ENCODE measurements at regions not wholly inside any gene's neighbourhood (a gene's known extent, or its start where the extent isn't known, plus 50 kb on each side); places are given as distances from the start of the nearest gene placed in this dataset.
"Not testable (repeated sequence)": the region's sequence is repeated elsewhere in the genome, so short reads cannot be mapped to it uniquely, and the experiment has no call there.

DNA sequence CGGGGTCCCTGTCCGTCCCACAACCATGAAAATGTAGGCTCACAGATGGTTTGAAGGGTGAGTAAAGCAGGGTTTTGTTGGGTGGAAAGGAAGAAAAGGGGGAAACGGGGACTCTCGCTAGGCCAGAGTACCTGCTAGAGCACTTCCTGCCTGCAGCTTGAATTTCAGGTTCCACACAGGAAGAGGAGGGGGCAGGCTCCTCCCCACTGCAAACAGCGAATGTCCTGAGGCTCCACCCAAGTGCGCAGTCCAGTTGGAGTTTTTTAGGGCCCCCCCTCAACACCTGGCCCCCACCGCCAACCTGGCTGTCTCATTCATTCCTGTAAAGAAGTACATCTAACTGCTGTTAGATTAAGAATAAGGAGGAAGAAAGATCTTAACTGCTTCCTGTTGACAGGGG, 414.7 kb downstream of the SH2D4B start:
- no peak for DNase-seq

DNA sequence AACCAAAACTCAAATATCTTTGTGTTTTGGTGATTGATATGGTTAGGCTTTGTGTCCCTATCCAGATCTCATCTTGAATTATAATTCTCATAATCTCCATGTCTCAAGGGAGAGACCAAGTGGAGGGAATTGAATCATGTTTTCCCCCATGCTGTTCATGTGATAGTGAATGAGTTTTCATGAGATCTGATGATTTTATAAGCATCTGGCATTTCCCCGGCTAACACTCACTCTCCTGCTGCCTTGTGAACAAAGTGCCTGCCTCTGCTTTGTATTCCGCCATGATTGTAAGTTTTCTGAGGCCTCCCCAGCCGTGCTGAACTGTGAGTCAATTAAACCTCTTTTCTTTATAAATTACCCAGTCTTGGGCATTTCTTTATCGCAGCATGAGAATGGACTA, 419.5 kb downstream of the SH2D4B start:
- DNase-seq: no peak

DNA sequence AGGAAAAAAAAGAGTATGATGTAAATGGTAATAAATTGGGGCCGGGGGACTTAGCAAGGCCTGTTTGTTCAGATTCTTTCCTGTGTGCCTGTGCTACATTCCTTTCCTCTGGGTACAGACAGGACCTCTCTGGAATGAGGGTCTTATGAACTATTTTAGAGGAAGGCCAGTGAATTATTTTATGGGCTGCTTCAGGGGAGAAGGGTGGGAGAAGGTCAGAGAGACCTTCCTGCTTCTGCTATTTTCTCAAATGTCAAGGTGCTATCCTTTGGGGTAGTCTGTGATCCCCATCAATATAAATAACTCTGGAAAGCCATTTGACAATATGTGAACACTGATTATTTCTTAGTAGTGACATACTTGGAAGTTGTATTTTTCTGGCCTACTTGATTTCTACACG, 426.5 kb downstream of the SH2D4B start:
- DNase-seq: no peak

DNA sequence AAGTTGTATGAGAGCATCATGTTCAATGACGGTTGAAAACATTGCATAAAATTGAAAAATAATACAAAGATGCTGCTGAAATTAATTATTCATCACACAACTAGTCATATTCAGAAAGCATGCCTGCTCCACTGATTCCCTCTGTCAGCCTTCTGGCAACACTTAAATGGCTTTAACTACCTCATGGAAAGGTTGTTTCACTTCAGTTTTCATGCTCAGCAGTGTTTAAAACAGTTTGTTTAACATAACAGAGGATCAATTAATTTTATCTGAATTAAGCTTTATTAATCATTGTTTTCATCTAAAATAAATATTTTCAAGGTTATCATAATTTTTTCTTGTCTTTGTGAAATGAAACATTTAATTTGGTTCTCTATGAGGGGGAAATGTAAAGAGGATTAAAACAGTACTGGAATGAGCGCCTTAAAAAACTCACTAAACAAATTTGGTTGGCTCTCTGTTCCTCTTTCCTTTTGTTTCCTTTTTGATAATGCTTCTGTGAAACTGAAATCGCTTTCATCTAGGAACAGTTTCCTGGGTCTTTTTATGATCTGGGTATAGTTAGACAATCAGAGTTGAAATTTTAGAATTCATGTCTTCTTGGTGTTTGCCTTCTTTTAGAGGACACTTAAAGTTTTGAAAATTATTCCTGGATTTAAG, 427.4 kb downstream of the SH2D4B start:
- no peak for DNase-seq

DNA sequence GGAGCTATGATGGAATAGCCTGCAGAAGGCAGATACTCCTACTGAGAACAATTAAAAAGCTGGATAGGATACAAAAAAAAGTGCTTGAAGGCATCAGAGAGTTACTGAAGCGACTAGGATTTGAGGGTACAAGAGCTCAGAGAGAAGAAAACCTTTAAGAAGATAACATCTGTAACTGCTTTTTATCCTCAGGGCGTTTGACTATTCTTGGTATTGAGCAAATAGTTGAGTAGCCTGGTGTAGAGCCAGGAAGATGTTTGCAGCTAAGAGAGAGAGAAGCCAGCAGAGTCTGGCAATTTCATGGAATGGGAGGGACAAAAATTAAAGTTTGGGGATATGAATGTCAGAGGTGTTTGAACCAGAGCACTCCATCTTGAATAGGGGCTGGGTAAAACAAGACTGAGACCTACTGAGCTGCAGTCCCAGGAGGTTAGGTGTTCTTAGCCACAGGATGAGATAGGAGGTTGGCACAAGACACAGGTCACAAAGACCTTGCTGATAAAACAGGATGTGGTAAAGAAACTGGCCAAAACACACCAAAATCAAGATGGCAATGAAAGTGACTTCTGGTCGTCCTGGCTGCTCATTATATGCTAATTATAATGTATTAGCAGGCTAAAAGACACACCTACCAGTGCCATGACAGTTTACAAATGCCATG, 428.8 kb downstream of the SH2D4B start:
- no peak for DNase-seq

DNA sequence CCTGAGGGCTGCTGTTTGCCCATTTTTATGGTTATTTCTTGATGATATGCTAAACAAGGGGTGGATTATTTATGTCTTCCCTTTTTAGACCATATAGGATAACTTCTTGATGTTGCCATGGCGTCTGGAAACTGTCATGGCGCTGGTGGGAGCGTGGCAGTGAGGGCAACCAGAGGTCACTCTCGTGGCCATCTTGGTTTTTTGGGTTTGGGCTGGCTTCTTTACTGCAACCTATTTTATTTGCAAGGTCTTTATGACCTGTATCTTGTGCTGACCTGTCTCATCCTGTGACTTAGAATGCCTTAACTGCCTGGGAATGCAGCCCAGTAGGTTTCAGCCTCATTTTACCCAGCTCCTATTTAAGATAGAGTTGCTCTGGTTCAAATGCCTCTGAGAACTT, 429.7 kb downstream of the SH2D4B start:
- DNase-seq: not testable (repeated sequence)

DNA sequence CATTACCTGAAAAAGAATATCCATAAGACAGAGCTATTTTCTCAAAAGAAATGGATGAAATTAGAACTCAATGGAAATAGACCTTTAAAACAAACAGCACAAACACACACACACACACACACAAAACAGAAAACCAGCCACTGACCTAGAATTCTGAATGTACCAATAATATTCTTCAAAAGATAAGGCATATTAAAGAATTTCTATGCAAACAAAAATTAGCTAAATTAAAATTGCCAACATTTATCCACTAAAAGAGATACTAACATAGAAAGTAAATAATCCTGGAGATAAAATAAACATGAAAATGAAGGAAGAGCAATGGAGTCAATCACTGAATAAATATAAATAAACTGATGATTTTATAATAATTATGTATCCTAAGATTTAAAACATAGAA, 431.2 kb downstream of the SH2D4B start:
- no peak for DNase-seq

GRCh38 chr10:80971461-80971860, 433.8 kb downstream of the SH2D4B start:
- DNase-seq: no peak

DNA sequence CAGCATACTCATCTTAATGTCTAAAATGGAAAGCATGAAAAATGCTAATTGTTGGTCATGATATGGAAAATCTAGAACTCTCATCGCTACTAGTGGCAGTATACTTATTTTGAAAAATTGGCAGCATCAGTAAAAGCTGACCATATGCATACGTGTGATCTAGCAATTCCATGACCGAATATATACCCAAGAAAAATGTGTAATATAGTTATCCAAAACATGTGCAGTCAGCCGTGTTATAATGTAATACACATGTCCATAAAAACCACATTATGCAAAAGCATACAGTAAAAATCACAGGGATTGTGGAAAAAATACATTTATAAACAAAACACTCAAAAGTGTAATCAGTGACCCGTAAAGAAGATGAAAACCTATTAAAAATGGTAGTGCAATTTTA, 439.0 kb downstream of the SH2D4B start:
- DNase-seq: no peak

DNA sequence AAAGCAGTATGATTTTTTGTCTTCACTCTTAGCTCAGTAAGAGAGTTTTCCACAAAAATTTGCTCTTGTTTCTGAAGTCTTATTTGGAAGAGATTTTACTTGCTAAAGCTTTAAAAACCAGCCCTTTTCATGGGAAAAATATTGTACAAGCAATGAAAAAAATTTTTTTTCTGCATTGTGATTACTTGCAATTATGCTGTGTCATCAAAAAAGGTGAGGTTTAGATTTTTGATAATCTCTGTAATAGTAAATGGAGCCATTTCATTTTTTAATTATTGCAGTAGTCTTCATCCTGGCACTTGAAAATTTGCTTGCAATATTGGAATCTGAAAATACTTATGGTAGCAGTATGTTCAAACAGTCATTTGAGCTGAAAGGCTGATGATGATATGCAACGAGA, 447.4 kb downstream of the SH2D4B start:
- DNase-seq: no peak

- DNase-seq: no peak
These were observed 448.9 kb downstream of the SH2D4B start for GRCh38 chr10:80986596-80986995.

DNA sequence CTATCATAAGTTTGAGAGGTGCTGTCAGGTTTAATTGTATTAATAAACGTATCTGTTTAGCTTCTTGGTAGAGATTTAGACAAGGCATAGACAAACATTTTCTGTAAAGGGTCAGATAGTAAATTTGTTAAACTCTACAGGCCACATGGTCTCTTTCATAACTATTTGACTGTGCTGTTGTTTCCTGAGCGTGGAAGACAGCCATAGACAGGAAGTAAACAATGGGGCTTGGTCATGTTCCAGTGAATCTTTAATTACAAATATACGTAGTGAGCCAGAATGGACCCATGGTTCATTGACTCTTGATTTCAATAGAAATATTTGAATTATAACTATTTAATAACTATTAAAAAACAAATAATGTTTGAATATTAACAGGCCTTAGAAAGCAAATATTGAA, 451.1 kb downstream of the SH2D4B start:
- no peak for DNase-seq

GRCh38 chr10:80996615-80997193, 459.0 kb downstream of the SH2D4B start:
- DNase-seq: peak; percentile 5

DNA sequence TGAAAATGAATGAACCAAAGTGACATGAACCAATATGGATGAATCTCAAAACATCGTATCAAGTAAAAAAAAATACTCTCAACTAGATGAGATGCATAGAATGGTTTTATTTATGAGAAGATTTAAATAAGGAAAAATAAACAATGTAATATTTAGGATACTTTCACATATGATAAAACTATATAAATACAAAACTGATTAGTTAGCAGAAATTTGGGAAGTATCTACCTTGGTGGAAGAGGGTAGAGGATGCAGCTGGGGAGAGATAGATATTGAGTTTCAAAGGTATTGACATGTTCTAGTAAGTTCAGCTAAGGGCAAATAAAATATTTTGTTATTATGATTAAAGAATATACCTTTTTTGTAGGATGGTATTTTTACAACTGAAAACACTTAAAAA, 463.1 kb downstream of the SH2D4B start:
- no peak for DNase-seq

DNA sequence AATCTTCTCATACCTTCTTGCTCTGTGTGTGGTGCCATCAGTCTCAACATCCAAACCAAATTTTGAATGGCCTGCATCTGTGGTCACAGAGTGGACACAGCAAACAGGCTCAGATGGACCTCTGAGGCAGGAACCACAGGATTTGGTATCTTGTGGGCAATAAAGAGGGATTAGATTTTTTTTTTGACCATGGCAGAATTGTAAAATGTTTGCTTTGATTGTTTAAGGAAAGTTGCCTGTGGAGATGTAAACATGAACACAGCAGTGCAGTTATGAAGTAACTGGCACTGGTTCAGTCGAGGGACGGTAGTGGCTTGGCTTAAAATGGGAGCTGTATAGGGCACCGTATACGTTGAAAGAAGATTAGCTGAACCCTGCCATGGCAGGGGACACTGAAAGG, 464.7 kb downstream of the SH2D4B start:
- DNase-seq: no peak

DNA sequence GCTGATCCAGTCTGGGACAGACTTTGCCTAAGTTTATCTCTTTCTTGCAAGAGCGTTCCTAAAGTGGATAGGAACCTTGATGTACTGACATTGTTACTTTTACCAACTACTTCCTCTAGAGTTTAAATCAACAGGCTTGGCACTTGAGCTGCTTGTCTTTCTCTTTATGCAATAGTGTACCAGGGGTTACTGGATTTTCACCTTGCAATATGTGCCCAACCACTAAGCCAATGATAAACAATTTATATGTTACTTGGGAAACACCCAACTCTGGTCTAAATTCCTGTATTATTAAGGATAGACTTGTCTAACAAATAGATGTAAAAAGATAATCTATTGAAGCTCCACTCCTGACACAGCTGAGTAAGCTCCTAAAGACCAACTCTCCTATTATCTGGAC, 470.2 kb downstream of the SH2D4B start:
- DNase-seq: no peak

DNA sequence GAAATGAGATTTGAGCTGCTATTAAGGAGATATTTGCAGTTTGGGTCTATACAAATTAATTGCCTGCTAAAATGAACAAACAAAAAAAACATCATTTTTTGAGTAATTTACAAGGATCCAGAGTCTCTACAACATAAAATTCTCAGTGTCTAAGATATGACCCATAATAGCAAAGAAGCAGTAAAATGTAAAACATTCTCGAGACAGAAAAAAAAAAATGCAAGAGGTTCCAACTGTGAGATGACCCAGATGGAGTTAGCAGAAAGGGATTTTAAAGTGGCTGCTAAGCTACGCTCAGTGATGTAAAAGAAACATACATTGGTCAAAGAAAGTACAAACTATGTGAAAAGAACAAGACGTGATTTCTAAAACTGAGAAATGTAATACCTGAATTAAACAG, 471.0 kb downstream of the SH2D4B start:
- no peak for DNase-seq

- DNase-seq: no peak
These were observed 471.6 kb downstream of the SH2D4B start for GRCh38 chr10:81009296-81009695.

DNA sequence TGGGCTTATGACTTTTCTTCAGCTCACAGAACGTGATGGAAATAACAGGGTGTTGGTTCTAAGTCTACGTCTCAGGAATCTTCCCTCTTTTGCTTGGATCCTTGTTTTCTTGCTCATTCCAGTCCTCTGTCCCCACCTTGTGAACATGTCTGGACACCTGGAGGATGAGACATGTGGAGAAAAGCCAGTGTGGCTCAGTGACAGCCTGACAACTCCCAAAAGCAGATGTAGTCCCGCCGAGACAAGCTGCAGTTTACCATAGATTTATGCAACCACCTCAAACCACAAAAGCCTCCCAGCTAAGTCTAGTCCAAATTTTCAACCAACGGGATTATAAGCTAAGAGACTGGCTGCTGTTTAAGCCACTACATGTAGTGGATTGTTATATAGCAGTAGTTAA, 476.1 kb downstream of the SH2D4B start:
- no peak for DNase-seq

GRCh38 chr10:81019029-81019890, 481.6 kb downstream of the SH2D4B start:
- peak; percentile 43 for DNase-seq

- DNase-seq: no peak
These were observed 483.9 kb downstream of the SH2D4B start for GRCh38 chr10:81021428-81022129.

DNA sequence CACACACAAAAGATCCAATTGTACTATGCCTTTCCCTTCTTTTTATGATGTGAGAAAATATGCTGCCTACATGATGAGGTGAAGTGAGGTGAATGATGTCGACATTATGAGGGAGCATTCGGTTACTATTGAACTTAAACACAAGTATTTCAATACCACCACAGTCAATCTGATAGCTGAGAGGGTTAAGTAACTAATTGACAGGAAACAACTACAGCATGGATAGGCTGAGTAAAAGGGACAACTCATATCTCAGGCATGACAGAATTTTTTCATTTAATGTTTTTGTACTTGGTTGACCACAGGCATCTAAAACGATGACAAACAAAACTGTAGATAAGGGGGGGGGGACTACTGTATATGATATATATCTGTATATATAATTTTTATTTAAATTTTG, 488.9 kb downstream of the SH2D4B start:
- DNase-seq: no peak

DNA sequence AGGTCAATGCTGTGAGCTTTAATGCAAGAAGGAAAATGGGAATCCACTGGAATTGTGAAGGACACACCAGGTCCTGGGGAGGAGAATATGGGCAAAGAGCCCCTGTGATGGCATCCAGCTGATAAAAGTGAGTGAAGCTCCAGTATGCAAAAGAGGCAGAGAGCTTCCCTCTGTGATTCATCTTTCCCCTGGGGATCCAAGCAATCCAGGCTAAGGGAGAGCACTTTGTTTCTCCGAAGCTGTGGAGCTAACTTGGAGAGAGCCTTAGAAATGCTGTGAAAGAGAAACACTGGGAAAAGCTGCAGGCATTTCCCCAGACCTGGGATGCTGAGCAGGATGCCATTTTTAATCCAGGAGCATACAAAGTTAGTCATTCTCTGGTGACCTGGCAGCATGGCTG, 489.5 kb downstream of the SH2D4B start:
- DNase-seq: no peak
